DOHH2 (cell line): ENCODE measurements at regions not wholly inside any gene's neighbourhood (a gene's known extent, or its start where the extent isn't known, plus 50 kb on each side); places are given as distances from the start of the nearest gene placed in this dataset.

Experiments
- EZH2phosphoT487 ChIP-seq: fragments of 200-600 bp; sonication (generic); IDR thresholded peaks from 2 replicates; pipeline ENCODE4 v1.6.1; 2017; ENCODE audit warnings: borderline replicate concordance, mild to moderate bottlenecking, antibody characterized with exemption, low read length, moderate library complexity, mixed read lengths
- TF ChIP-seq, protein P1 (sequence below): fragments of 200-600 bp; sonication (generic); IDR thresholded peaks from one replicate; pipeline ENCODE4 v1.5.1; 2014; ENCODE audit warnings: antibody characterized with exemption, mild to moderate bottlenecking, low read depth, low read length; ENCODE audit not compliant: poor library complexity, severe bottlenecking

DNA sequence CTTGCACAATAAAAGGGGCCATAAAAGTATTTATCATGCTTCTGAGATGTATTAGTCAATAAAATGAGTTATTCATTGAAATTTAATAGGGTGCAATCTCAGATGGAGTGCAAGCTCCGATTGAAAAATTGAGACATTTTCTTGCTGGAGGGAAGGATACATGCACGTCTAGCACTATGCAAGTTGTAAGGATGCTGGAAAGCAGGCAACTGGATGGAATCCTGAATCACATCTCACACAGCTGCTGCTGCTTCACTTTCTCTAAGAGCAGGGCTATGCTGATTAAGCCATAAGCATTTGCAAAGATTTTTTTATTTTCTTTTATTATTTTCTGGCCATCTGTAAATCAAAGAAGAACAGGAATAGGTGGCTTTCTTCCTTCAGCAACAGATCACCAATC, 308.8 kb upstream of the EPHA7 start:
- TF ChIP-seq, protein P1, sequence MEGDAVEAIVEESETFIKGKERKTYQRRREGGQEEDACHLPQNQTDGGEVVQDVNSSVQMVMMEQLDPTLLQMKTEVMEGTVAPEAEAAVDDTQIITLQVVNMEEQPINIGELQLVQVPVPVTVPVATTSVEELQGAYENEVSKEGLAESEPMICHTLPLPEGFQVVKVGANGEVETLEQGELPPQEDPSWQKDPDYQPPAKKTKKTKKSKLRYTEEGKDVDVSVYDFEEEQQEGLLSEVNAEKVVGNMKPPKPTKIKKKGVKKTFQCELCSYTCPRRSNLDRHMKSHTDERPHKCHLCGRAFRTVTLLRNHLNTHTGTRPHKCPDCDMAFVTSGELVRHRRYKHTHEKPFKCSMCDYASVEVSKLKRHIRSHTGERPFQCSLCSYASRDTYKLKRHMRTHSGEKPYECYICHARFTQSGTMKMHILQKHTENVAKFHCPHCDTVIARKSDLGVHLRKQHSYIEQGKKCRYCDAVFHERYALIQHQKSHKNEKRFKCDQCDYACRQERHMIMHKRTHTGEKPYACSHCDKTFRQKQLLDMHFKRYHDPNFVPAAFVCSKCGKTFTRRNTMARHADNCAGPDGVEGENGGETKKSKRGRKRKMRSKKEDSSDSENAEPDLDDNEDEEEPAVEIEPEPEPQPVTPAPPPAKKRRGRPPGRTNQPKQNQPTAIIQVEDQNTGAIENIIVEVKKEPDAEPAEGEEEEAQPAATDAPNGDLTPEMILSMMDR, result no peak
- TF ChIP-seq EZH2phosphoT487, result no peak
